Suprapubic skin (tissue), 4 donors: ENCODE measurements at regions not wholly inside any gene's neighbourhood (a gene's known extent, or its start where the extent isn't known, plus 50 kb on each side); places are given as distances from the start of the nearest gene placed in this dataset.

Source experiments
- EP300 ChIP-seq: sonication (generic); formaldehyde crosslinking; IDR thresholded peaks from one replicate; pipeline ENCODE4 v1.6.1; 2017; ENCODE audit warnings: antibody characterized with exemption
- POLR2A ChIP-seq, 2 donors: fragments of 450-650 bp; IDR thresholded peaks; one replicate each; pipeline ENCODE4 v1.6.1; 2017; ENCODE audit warnings: antibody characterized with exemption in 2 of 2, mild to moderate bottlenecking in 2 of 2, moderate library complexity in 2 of 2
- POLR2AphosphoS5 ChIP-seq, 3 donors: sonication (generic); formaldehyde crosslinking; IDR thresholded peaks; one replicate each; pipeline ENCODE4 v1.6.1; 2017; ENCODE audit warnings: antibody characterized with exemption in 3 of 3
- TF ChIP-seq, protein P1 (sequence below), 2 donors: fragments of 200-600 bp in 1 of 2; fragments of 450-650 bp in 1 of 2; sonication (generic) in 1 of 2; IDR thresholded peaks; one replicate each; pipeline ENCODE4 v1.5.1; 2016 to 2019; ENCODE audit warnings: antibody characterized with exemption in 2 of 2, mild to moderate bottlenecking in 1 of 2, moderate library complexity in 1 of 2

DNA sequence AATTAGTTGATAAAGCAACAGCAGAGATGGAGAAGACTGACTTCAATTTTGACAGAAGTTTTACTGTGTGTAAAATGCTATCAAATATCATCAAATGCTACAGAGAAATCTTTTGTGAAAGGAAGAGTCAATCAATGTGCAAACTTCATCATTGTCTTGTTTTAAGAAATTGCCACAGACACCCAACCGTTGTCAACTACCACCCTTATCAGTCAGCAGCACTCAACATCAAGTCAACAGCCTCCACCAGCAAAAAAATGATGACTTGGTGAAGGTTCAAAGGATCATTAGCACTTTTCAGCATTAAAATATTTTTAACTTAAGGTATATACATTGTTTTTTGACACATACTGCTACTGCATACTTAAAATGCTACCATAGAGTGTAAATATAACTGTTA, 888.8 kb downstream of the CDH18 start:
- TF ChIP-seq, protein P1, sequence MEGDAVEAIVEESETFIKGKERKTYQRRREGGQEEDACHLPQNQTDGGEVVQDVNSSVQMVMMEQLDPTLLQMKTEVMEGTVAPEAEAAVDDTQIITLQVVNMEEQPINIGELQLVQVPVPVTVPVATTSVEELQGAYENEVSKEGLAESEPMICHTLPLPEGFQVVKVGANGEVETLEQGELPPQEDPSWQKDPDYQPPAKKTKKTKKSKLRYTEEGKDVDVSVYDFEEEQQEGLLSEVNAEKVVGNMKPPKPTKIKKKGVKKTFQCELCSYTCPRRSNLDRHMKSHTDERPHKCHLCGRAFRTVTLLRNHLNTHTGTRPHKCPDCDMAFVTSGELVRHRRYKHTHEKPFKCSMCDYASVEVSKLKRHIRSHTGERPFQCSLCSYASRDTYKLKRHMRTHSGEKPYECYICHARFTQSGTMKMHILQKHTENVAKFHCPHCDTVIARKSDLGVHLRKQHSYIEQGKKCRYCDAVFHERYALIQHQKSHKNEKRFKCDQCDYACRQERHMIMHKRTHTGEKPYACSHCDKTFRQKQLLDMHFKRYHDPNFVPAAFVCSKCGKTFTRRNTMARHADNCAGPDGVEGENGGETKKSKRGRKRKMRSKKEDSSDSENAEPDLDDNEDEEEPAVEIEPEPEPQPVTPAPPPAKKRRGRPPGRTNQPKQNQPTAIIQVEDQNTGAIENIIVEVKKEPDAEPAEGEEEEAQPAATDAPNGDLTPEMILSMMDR (IDR thresholded peaks at IDR 0.05), result no peak
- TF ChIP-seq POLR2AphosphoS5 (IDR thresholded peaks at IDR 0.05) (no peak), EP300 (no peak), POLR2A (IDR thresholded peaks at IDR 0.05) (no peak)
